WTC11 (cell line): ENCODE measurements at regions not wholly inside any gene's neighbourhood (a gene's known extent, or its start where the extent isn't known, plus 50 kb on each side); places are given as distances from the start of the nearest gene placed in this dataset.

Source experiments
- ATAC-seq: fragments of 200-7000 bp; cut with Tn5 transposase; 2 replicates; pipeline ENCODE4 v1.10.0; 2021; ENCODE audit warnings: mild to moderate bottlenecking, moderate library complexity
- CTCF ChIA-PET: fragments of 300-600 bp; sonication (Branson Sonifier 250); formaldehyde crosslinking; loops from one replicate; lab custom pipeline; 2021; ENCODE audit warnings: antibody characterized with exemption; lab: Charles Lee
- POLR2A ChIA-PET: fragments of 350-600 bp; sonication (Branson Sonifier 250); formaldehyde crosslinking; loops from one replicate; lab custom pipeline; 2021; ENCODE audit warnings: antibody characterized with exemption; lab: Charles Lee
- DNase-seq: peaks from one replicate; pipeline ENCODE4 v3.0.0; 2021; ENCODE audit warnings: low spot score
- H3K27ac Mint-ChIP-seq: 2 replicates; pipeline ENCODE4 v1.8.0; 2021; ENCODE audit warnings: mixed read lengths
- H3K27me3 Mint-ChIP-seq: 2 replicates; pipeline ENCODE4 v1.8.0; 2021; ENCODE audit warnings: low read depth, mild to moderate bottlenecking, moderate library complexity, mixed read lengths
- H3K36me3 Mint-ChIP-seq: 2 replicates; pipeline ENCODE4 v1.8.0; 2021; ENCODE audit warnings: mixed read lengths
- H3K4me1 Mint-ChIP-seq: 2 replicates; pipeline ENCODE4 v1.8.0; 2022; ENCODE audit warnings: mixed read lengths
- H3K4me3 Mint-ChIP-seq: 2 replicates; pipeline ENCODE4 v1.8.0; 2021; ENCODE audit warnings: mild to moderate bottlenecking, moderate library complexity, mixed read lengths
- H3K9me3 Mint-ChIP-seq: 2 replicates; pipeline ENCODE4 v1.8.0; 2021; ENCODE audit warnings: mixed read lengths
- AFF4 ChIP-seq: sonication (generic); formaldehyde crosslinking; IDR thresholded peaks from 2 replicates; pipeline ENCODE4 v1.8.1; 2023; ENCODE audit warnings: mild to moderate bottlenecking, missing genetic modification reagents, borderline replicate concordance
- CREB1 ChIP-seq: sonication (generic); formaldehyde crosslinking; IDR thresholded peaks from 2 replicates; pipeline ENCODE4 v1.8.0; 2023; ENCODE audit warnings: mild to moderate bottlenecking, missing genetic modification reagents
- E2F5 ChIP-seq: sonication (generic); formaldehyde crosslinking; IDR thresholded peaks from 2 replicates; pipeline ENCODE4 v1.8.1; 2022; ENCODE audit warnings: mild to moderate bottlenecking, moderate library complexity, missing genetic modification reagents
- GRHL2 ChIP-seq: fragments of 250-450 bp; sonication (Bioruptor Pico); IDR thresholded peaks from 2 replicates; pipeline ENCODE4 v1.8.0; 2022; ENCODE audit warnings: mild to moderate bottlenecking, moderate library complexity; ENCODE audit not compliant: insufficient replicate concordance, severe bottlenecking
- HMGXB4 ChIP-seq: sonication (generic); formaldehyde crosslinking; IDR thresholded peaks from 2 replicates; pipeline ENCODE4 v1.8.1; 2023; ENCODE audit warnings: mild to moderate bottlenecking, moderate library complexity, missing genetic modification reagents
- MYBL2 ChIP-seq: sonication (generic); formaldehyde crosslinking; IDR thresholded peaks from 2 replicates; pipeline ENCODE4 v1.8.1; 2023; ENCODE audit warnings: mild to moderate bottlenecking, moderate library complexity, missing genetic modification reagents
- NFATC4 ChIP-seq: fragments of 250-450 bp; sonication (Bioruptor Pico); IDR thresholded peaks from 2 replicates; pipeline ENCODE4 v1.9.0; 2021; ENCODE audit warnings: mild to moderate bottlenecking
- NFYB ChIP-seq: sonication (generic); formaldehyde crosslinking; conservative IDR thresholded peaks from 2 replicates; pipeline ENCODE4 v1.8.0; 2022; ENCODE audit warnings: low read depth, missing genetic modification reagents
- NR2C2 ChIP-seq: sonication (generic); formaldehyde crosslinking; IDR thresholded peaks from 2 replicates; pipeline ENCODE4 v1.8.0; 2022; ENCODE audit warnings: mild to moderate bottlenecking, missing genetic modification reagents
- PREB ChIP-seq: sonication (generic); formaldehyde crosslinking; IDR thresholded peaks from 2 replicates; pipeline ENCODE4 v1.8.1; 2022; ENCODE audit warnings: mild to moderate bottlenecking, missing genetic modification reagents, moderate library complexity, borderline replicate concordance
- RELA ChIP-seq: sonication (generic); formaldehyde crosslinking; IDR thresholded peaks from 2 replicates; pipeline ENCODE4 v1.8.1; 2022; ENCODE audit warnings: missing genetic modification reagents, mild to moderate bottlenecking, borderline replicate concordance
- SP1 ChIP-seq: sonication (generic); formaldehyde crosslinking; conservative IDR thresholded peaks from 2 replicates; pipeline ENCODE4 v1.8.1; 2022; ENCODE audit warnings: missing genetic modification reagents
- TEAD4 ChIP-seq: sonication (generic); formaldehyde crosslinking; IDR thresholded peaks from 2 replicates; pipeline ENCODE4 v1.8.0; 2022; ENCODE audit warnings: mild to moderate bottlenecking, missing genetic modification reagents
- USF2 ChIP-seq: sonication (generic); formaldehyde crosslinking; IDR thresholded peaks from 2 replicates; pipeline ENCODE4 v1.8.1; 2023; ENCODE audit warnings: mild to moderate bottlenecking, missing genetic modification reagents, moderate library complexity
- ZNF138 ChIP-seq: sonication (generic); formaldehyde crosslinking; conservative IDR thresholded peaks from 2 replicates; pipeline ENCODE4 v1.8.1; 2022; ENCODE audit warnings: mild to moderate bottlenecking, moderate library complexity, missing genetic modification reagents
- ZNF219 ChIP-seq: sonication (generic); formaldehyde crosslinking; IDR thresholded peaks from 2 replicates; pipeline ENCODE4 v1.8.0; 2023; ENCODE audit warnings: missing genetic modification reagents, mild to moderate bottlenecking, borderline replicate concordance
- ZNF317 ChIP-seq: sonication (generic); formaldehyde crosslinking; IDR thresholded peaks from 2 replicates; pipeline ENCODE4 v1.8.1; 2023; ENCODE audit warnings: low read depth, mild to moderate bottlenecking, moderate library complexity, missing genetic modification reagents, borderline replicate concordance
- ZNF671 ChIP-seq: fragments of 250-450 bp; sonication (Bioruptor Pico); IDR thresholded peaks from 2 replicates; pipeline ENCODE4 v1.8.0; 2021; ENCODE audit warnings: mild to moderate bottlenecking
- TF ChIP-seq, protein P1 (sequence below): sonication (generic); formaldehyde crosslinking; IDR thresholded peaks from 2 replicates; pipeline ENCODE4 v1.8.1; 2022; ENCODE audit warnings: missing genetic modification reagents, borderline replicate concordance

GRCh38 chr5:68894673-68895072 is 199.1 kb upstream of the SLC30A5 start:
- ChIA-PET POLR2A (no interaction called here), CTCF (no interaction called here)
- peaks cover 24% of the 10 kb centered on the region for H3K4me1 Mint-ChIP-seq
- no peak for TF ChIP-seq NFATC4 (CRISPR knock-in tag)
- no peak for TF ChIP-seq TEAD4 (CRISPR knock-in tag)
- no peak for TF ChIP-seq GRHL2
- TF ChIP-seq SP1 (CRISPR knock-in tag): no peak
- no peak for TF ChIP-seq MYBL2 (CRISPR knock-in tag)
- no peak for TF ChIP-seq ZNF219 (CRISPR knock-in tag)
- TF ChIP-seq CREB1 (CRISPR knock-in tag): no peak
- TF ChIP-seq RELA (CRISPR knock-in tag): no peak
- no peak for TF ChIP-seq PREB (CRISPR knock-in tag)
- no peak for TF ChIP-seq USF2
- TF ChIP-seq ZNF317 (CRISPR knock-in tag): no peak
- no peak for TF ChIP-seq HMGXB4 (CRISPR knock-in tag)
- no peak for TF ChIP-seq NFYB (CRISPR knock-in tag)
- TF ChIP-seq E2F5 (CRISPR knock-in tag): no peak
- no peak for TF ChIP-seq ZNF138 (CRISPR knock-in tag)
- TF ChIP-seq NR2C2 (CRISPR knock-in tag): no peak
- TF ChIP-seq ZNF671 (CRISPR knock-in tag): no peak
- TF ChIP-seq AFF4 (CRISPR knock-in tag): no peak
- TF ChIP-seq, protein P1, sequence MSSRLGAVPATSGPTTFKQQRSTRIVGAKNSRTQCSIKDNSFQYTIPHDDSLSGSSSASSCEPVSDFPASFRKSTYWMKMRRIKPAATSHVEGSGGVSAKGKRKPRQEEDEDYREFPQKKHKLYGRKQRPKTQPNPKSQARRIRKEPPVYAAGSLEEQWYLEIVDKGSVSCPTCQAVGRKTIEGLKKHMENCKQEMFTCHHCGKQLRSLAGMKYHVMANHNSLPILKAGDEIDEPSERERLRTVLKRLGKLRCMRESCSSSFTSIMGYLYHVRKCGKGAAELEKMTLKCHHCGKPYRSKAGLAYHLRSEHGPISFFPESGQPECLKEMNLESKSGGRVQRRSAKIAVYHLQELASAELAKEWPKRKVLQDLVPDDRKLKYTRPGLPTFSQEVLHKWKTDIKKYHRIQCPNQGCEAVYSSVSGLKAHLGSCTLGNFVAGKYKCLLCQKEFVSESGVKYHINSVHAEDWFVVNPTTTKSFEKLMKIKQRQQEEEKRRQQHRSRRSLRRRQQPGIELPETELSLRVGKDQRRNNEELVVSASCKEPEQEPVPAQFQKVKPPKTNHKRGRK (CRISPR knock-in tag): no peak
- H3K9me3 Mint-ChIP-seq: peaks cover 22% of the 10 kb centered on the region
- DNase-seq (no peak), ATAC-seq (no peak)
- no peak overlapping the region for H3K4me3 Mint-ChIP-seq
- peaks cover 2% of the 10 kb centered on the region; the same call in 1 of the 2 replicates for H3K27me3 Mint-ChIP-seq
- H3K27ac Mint-ChIP-seq: no peak overlapping the region
- H3K36me3 Mint-ChIP-seq: peaks cover 11% of the 10 kb centered on the region
